GM23338 (cell line): ENCODE measurements at regions not wholly inside any gene's neighbourhood (a gene's known extent, or its start where the extent isn't known, plus 50 kb on each side); places are given as distances from the start of the nearest gene placed in this dataset.
"Not testable (repeated sequence)": the region's sequence is repeated elsewhere in the genome, so short reads cannot be mapped to it uniquely, and the experiment has no call there.

Experiments
- ATAC-seq: fragments of 200-7000 bp; cut with Tn5 transposase; 3 replicates; pipeline ENCODE4 v1.9.1; 2020
- DNase-seq: peaks from one replicate; pipeline ENCODE4 v3.0.0-alpha.2; 2015; ENCODE audit warnings: low spot score
- H2AFZ ChIP-seq: fragments of 200-600 bp; sonication (generic); 2 replicates; pipeline ENCODE4 v1.8.0; 2016; ENCODE audit warnings: antibody characterized with exemption, mild to moderate bottlenecking, moderate library complexity
- H3F3A ChIP-seq: fragments of 200-600 bp; sonication (generic); replicated peaks from 2 replicates; pipeline ENCODE4 v1.8.0; 2017; ENCODE audit warnings: antibody characterized with exemption, mixed run types, low read depth
- H3K27ac ChIP-seq: fragments of 200-600 bp; sonication (generic); 2 replicates; pipeline ENCODE4 v1.6.1; 2016; ENCODE audit warnings: low read depth
- H3K27me3 ChIP-seq: fragments of 200-600 bp; sonication (generic); 2 replicates; pipeline ENCODE4 v1.8.0; 2016; ENCODE audit warnings: mild to moderate bottlenecking, mixed run types, moderate library complexity; ENCODE audit not compliant: insufficient read depth
- H3K36me3 ChIP-seq: fragments of 200-600 bp; sonication (generic); 2 replicates; pipeline ENCODE4 v1.8.0; 2016; ENCODE audit warnings: mild to moderate bottlenecking; ENCODE audit not compliant: insufficient read depth
- H3K4me1 ChIP-seq: fragments of 200-600 bp; sonication (generic); 2 replicates; pipeline ENCODE4 v1.8.0; 2016; ENCODE audit warnings: mild to moderate bottlenecking, moderate library complexity; ENCODE audit not compliant: insufficient read depth
- H3K4me2 ChIP-seq: fragments of 200-600 bp; sonication (generic); 2 replicates; pipeline ENCODE4 v1.7.1; 2017; ENCODE audit warnings: mixed run types
- H3K4me3 ChIP-seq: fragments of 200-600 bp; sonication (generic); 2 replicates; pipeline ENCODE4 v1.6.1; 2016; ENCODE audit warnings: mixed run types
- H3K79me2 ChIP-seq: fragments of 200-600 bp; sonication (generic); replicated peaks from 2 replicates; pipeline ENCODE4 v1.8.0; 2017; ENCODE audit warnings: mild to moderate bottlenecking; ENCODE audit not compliant: insufficient read depth
- H3K9me2 ChIP-seq: fragments of 200-600 bp; sonication (generic); 2 replicates; pipeline ENCODE4 v1.8.0; 2017; ENCODE audit not compliant: insufficient read depth
- H4K20me1 ChIP-seq: fragments of 200-600 bp; sonication (generic); replicated peaks from 2 replicates; pipeline ENCODE4 v1.8.0; 2017; ENCODE audit warnings: mild to moderate bottlenecking; ENCODE audit not compliant: insufficient read depth
- H3K27ac Mint-ChIP-seq: 2 replicates; pipeline ENCODE4 v1.8.0; 2020; ENCODE audit warnings: inconsistent platforms, mild to moderate bottlenecking, moderate library complexity, mixed read lengths
- H3K27me3 Mint-ChIP-seq: 3 replicates; pipeline ENCODE4 v1.8.0; 2022; ENCODE audit warnings: low read depth, mild to moderate bottlenecking, moderate library complexity, mixed read lengths, inconsistent platforms; ENCODE audit not compliant: insufficient read depth, poor library complexity
- H3K36me3 Mint-ChIP-seq: 3 replicates; pipeline ENCODE4 v1.8.0; 2021; ENCODE audit warnings: low read depth, mild to moderate bottlenecking, inconsistent platforms, moderate library complexity, mixed read lengths
- H3K4me1 Mint-ChIP-seq: 3 replicates; pipeline ENCODE4 v1.8.0; 2020; ENCODE audit warnings: mild to moderate bottlenecking, inconsistent platforms, mixed read lengths
- H3K4me3 Mint-ChIP-seq: 3 replicates; pipeline ENCODE4 v1.8.0; 2021; ENCODE audit warnings: moderate library complexity, mild to moderate bottlenecking, inconsistent platforms, mixed read lengths
- H3K9me3 Mint-ChIP-seq: 3 replicates; pipeline ENCODE4 v1.8.0; 2020; ENCODE audit warnings: moderate library complexity, mild to moderate bottlenecking, inconsistent platforms, mixed read lengths
- CTCF ChIP-seq, 2 experiments: fragments of 200-600 bp in 1 of 2; sonication (generic) in 1 of 2; conservative IDR thresholded peaks; 2 replicates each; pipeline versions ENCODE4 v1.5.1 to v1.6.1; 2016 to 2017; ENCODE audit warnings: antibody characterized with exemption in 2 of 2, low read depth in 2 of 2, mild to moderate bottlenecking in 2 of 2, moderate library complexity in 1 of 2
- ZNF331 ChIP-seq: fragments of 250-450 bp; sonication (Bioruptor Pico); IDR thresholded peaks from 2 replicates; pipeline ENCODE4 v1.5.0; 2020; ENCODE audit warnings: low read depth, mild to moderate bottlenecking, moderate library complexity
- ZNF462 ChIP-seq: fragments of 250-450 bp; sonication (Bioruptor Pico); IDR thresholded peaks from 2 replicates; pipeline ENCODE4 v1.5.0; 2020; ENCODE audit warnings: mild to moderate bottlenecking, moderate library complexity

- TF ChIP-seq ZNF462 (CRISPR knock-in tag) (no peak), CTCF (conservative IDR thresholded peaks at IDR 0.05; ENCODE audit: low read depth in 2 of 2) (no peak)
These were observed 588.1 kb upstream of the BRINP3 start (continued) for GRCh38 chr1:191065771-191066170.

GRCh38 chr1:191074881-191075280 lies 597.2 kb upstream of the BRINP3 start:
- H3K36me3 Mint-ChIP-seq = peaks cover 3% of the 10 kb centered on the region; the same call in 1 of the 3 replicates
- H3K27ac ChIP-seq = no peak overlapping the region
- no peaks in the 10 kb centered on the region for H4K20me1 ChIP-seq
- H3K27ac Mint-ChIP-seq = no peak overlapping the region
- H3K27me3 Mint-ChIP-seq = peaks cover 2% of the 10 kb centered on the region
- H3K9me2 ChIP-seq = peaks cover 4% of the 10 kb centered on the region; the same call in 1 of the 2 replicates
- 0 out of 2 replicates have a peak, but pooled peaks cover 3% of the 10 kb centered on the region for H3K36me3 ChIP-seq
- H3K9me3 Mint-ChIP-seq = peaks cover 3% of the 10 kb centered on the region; the same call in 2 of the 3 replicates
- no peak overlapping the region for H3K4me3 Mint-ChIP-seq
- no peaks in the 10 kb centered on the region for H3F3A ChIP-seq
- TF ChIP-seq ZNF331 = no peak
- no peak overlapping the region for H3K4me3 ChIP-seq
- H3K4me1 ChIP-seq = no peaks in the 10 kb centered on the region
- H2AFZ ChIP-seq = no peak overlapping the region
- no peak for ATAC-seq
- DNase-seq = no peak
- H3K27me3 ChIP-seq = no peaks in the 10 kb centered on the region
- no peak overlapping the region for H3K4me2 ChIP-seq
- no peaks in the 10 kb centered on the region for H3K79me2 ChIP-seq
- no peaks in the 10 kb centered on the region for H3K4me1 Mint-ChIP-seq

- not testable (repeated sequence) for H3K36me3 ChIP-seq, H3K4me1 ChIP-seq, H3F3A ChIP-seq, DNase-seq, H3K4me3 ChIP-seq, H3K27me3 Mint-ChIP-seq, ATAC-seq, H4K20me1 ChIP-seq, H3K27ac Mint-ChIP-seq, H3K27me3 ChIP-seq, H2AFZ ChIP-seq, H3K27ac ChIP-seq, H3K79me2 ChIP-seq, H3K9me2 ChIP-seq, H3K4me1 Mint-ChIP-seq, H3K36me3 Mint-ChIP-seq, H3K9me3 Mint-ChIP-seq, H3K4me2 ChIP-seq, H3K4me3 Mint-ChIP-seq
These were observed 605.4 kb upstream of the BRINP3 start for GRCh38 chr1:191083090-191083489.
